Tibial nerve (tissue), 4 donors: ENCODE measurements at regions not wholly inside any gene's neighbourhood (a gene's known extent, or its start where the extent isn't known, plus 50 kb on each side); places are given as distances from the start of the nearest gene placed in this dataset.

Source experiments
- CTCF ChIP-seq, 5 experiments: fragments of 200-600 bp in 3 of 5; fragments of 450-650 bp in 2 of 5; sonication (generic) in 3 of 5; IDR thresholded peaks; one replicate each; pipeline ENCODE4 v1.5.1; 2016 to 2019; ENCODE audit warnings: antibody characterized with exemption in 5 of 5, mild to moderate bottlenecking in 3 of 5, moderate library complexity in 2 of 5
- EP300 ChIP-seq, 2 donors: sonication (generic); formaldehyde crosslinking; IDR thresholded peaks; one replicate each; pipeline ENCODE4 v1.6.1; 2017; ENCODE audit warnings: antibody characterized with exemption in 2 of 2, mild to moderate bottlenecking in 1 of 2
- POLR2A ChIP-seq, 2 donors: fragments of 450-650 bp; IDR thresholded peaks; one replicate each; pipeline ENCODE4 v1.6.1; 2017; ENCODE audit warnings: antibody characterized with exemption in 2 of 2, mild to moderate bottlenecking in 2 of 2, moderate library complexity in 2 of 2

- TF ChIP-seq CTCF (IDR thresholded peaks at IDR 0.05) (no peak), EP300 (IDR thresholded peaks at IDR 0.05) (no peak), POLR2A (IDR thresholded peaks at IDR 0.05) (no peak)
Observed at GRCh38 chr3:8183627-8184026, 318.0 kb upstream of the LMCD1 start.
